ENCODE measurements at regions not wholly inside any gene's neighbourhood (a gene's known extent, or its start where the extent isn't known, plus 50 kb on each side); places are given as distances from the start of the nearest gene placed in this dataset.

DNA sequence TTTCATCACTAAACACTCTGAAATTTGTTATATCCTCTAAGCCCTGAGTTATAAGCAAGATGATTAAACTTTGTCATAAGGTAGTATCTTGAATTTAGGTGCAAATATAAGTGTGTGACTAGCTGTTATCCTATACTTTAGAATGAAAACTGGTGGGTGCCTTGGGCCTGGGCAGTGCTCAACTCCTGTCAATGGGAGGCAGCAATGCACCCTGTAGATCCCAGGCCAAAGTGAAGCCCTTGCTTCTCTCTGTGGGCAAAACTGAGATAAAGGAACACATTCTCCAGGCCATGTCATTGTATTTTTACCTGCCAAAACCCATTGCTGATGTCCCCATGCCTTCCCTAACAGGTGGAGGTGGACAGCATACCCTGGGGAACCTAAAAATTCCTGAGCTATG is 525.2 kb downstream of the TNS1 start:
- no peak for DNase-seq (ENCODE audit: low read depth)
- TF ChIP-seq, protein P1, sequence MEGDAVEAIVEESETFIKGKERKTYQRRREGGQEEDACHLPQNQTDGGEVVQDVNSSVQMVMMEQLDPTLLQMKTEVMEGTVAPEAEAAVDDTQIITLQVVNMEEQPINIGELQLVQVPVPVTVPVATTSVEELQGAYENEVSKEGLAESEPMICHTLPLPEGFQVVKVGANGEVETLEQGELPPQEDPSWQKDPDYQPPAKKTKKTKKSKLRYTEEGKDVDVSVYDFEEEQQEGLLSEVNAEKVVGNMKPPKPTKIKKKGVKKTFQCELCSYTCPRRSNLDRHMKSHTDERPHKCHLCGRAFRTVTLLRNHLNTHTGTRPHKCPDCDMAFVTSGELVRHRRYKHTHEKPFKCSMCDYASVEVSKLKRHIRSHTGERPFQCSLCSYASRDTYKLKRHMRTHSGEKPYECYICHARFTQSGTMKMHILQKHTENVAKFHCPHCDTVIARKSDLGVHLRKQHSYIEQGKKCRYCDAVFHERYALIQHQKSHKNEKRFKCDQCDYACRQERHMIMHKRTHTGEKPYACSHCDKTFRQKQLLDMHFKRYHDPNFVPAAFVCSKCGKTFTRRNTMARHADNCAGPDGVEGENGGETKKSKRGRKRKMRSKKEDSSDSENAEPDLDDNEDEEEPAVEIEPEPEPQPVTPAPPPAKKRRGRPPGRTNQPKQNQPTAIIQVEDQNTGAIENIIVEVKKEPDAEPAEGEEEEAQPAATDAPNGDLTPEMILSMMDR (conservative IDR thresholded peaks at IDR 0.05; ENCODE audit: low read depth, low read length), result no peak
- H3K4me3 ChIP-seq (ENCODE audit: low read length), result no peak overlapping the region

DNA sequence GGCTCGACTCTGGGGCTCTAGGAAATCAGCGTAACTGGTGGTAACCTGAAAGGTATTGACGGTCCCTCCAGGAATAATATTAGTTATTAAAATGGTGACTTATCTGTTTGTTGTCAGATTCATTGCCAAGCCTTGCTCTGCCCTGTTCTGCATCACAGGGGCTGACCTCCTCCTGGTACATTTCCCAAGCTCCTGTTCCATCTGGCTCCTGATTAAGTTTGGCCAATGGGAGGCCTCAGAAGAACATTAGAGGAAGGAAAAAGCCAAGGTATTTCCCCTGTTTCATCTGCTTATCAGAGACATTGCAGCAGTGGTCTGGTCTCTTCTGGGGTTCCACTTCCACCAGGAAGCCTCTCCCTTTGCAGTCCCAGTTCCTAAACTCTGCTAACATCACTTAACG is 527.0 kb downstream of the TNS1 start:
- no peak overlapping the region for H3K4me3 ChIP-seq (ENCODE audit: low read length)
- TF ChIP-seq, protein P1 (conservative IDR thresholded peaks at IDR 0.05; ENCODE audit: low read depth, low read length), result no peak
- DNase-seq (ENCODE audit: low read depth), result no peak

DNA sequence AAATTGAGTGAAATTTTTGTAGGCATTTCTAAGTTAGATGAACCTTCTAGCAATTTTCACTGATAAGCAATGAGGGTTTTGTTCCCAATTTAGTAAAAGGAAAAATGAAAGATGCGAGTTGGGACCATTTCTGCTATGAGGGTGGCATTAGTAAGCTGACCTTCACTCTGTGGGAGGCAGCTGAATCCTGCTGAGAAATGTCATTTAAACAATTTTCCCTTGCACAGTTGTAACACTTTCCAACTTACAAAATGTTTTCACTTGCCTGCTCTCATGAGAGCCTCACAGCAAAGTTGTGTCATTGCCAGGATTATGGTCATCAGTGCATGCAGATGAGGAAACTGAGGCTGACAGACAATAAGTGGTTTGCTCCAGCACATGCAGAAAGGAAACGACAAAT is 527.7 kb downstream of the TNS1 start:
- DNase-seq (ENCODE audit: low read depth), result no peak
- H3K4me3 ChIP-seq (ENCODE audit: low read length), result no peak overlapping the region
- TF ChIP-seq, protein P1 (conservative IDR thresholded peaks at IDR 0.05; ENCODE audit: low read depth, low read length), result no peak

DNA sequence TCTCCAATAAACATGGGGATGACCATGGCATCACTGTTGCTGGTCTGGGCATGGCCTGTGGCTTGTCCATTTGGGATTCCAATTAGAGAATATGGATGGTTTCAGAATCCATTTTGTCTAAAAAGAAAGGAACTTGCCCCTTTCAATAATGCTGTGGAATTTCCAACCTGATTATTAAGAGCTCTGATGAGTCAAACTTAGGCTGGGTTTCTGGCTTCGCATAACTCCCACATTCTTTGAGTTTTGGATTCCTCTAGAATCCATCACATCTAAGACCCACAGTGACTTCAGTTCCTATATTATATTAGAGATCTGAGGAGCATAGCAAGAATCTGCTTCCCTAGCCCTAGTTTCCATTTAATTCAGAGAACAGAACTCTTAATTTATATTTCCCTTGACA is 531.5 kb downstream of the TNS1 start:
- TF ChIP-seq, protein P1 (conservative IDR thresholded peaks at IDR 0.05; ENCODE audit: low read depth, low read length), result no peak
- H3K4me3 ChIP-seq (ENCODE audit: low read length), result no peak overlapping the region
- DNase-seq (ENCODE audit: low read depth), result no peak

DNA sequence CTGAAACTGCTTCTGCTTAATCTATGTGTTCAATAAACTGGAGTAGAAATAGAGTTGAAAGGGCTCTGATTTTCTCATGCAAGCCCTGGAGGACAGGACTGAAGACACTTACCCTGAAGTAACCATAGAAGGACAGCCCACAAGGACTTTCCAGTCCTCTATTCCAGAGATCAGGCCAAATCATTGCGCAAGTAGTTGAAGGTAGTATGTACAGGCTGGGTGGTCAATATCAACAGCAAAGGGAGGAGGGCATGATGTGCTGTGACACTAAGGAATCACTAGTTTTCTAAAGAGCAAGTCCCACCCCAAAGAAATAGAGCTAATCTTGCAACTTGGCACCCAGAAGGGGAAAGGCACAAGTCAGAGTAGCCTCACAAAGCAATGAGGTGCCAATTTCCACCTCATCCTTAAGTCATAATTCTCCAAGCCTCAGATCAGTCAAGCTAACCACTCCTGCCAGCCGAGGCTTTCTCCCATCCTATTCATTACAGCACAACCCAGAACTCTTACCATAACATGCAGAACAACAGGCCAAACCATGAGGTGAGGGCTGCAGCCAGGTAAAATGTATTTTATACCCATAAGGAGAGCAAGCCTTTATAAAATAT is 533.5 kb downstream of the TNS1 start:
- TF ChIP-seq, protein P1 (conservative IDR thresholded peaks at IDR 0.05; ENCODE audit: low read depth, low read length), result no peak
- no peak overlapping the region for H3K4me3 ChIP-seq (ENCODE audit: low read length)
- no peak for DNase-seq (ENCODE audit: low read depth)

DNA sequence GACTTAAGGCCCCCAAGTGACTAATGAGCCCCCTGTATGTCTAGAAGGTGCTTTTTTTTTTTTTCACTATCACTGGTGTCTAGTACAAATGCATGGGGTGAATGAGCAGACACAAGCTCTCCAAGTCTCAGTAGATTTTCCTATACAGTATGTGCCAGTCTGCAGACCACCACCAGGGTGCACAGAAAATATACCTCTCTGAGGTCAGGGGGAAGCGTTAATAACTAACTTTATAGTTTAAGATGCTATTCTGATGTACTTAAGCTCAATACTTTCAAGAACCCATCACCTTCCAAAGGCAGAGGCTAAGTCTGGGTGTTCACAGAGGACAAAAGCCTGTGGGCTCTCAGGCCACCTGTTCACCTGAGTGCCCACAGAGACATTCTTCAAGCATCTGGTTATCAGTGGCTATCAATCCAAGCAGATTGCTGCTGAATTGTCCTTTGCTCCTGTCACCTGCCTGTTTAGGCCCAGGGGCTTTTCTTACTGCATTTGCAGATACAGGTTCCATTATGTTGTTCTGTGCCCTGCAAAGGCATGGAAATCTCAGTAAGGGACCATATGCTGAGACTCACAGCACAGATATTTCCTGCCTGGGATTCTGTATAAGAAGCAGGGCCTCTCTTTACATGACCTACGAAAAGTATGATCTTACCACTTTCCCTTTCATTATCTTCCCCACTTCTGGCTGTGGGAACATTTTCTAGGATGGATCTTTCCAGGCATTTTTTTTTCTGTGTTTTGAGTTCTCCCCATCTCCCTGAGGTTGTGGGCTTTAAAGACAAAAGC is 534.6 kb downstream of the TNS1 start:
- no peak for DNase-seq (ENCODE audit: low read depth)
- TF ChIP-seq, protein P1 (conservative IDR thresholded peaks at IDR 0.05; ENCODE audit: low read depth, low read length), result no peak
- H3K4me3 ChIP-seq (ENCODE audit: low read length), result no peak overlapping the region

DNA sequence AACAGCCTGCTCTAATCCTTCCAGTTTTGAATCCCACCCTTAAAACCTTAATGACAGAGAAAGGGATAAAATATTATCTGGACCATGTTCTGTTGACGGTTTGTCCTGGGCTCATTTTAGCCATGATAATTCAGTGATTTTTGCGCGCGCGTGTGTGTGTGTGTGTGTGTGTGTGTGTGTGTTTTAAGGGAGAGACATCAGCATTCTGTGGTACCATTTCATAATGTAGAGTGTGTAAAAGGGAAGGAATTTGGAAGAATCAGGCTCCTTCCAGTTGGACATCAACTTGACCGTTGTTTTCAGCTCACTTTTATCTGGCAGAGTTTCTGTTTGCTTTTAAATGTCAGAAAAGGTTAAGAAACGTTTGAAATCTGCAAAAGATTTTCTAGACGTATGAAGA is 535.5 kb downstream of the TNS1 start:
- TF ChIP-seq, protein P1 (conservative IDR thresholded peaks at IDR 0.05; ENCODE audit: low read depth, low read length), result no peak
- no peak for DNase-seq (ENCODE audit: low read depth)
- H3K4me3 ChIP-seq (ENCODE audit: low read length), result no peak overlapping the region

Measured in retinal pigment epithelial cell (primary cell).